Activated CD8-positive, alpha-beta memory T cell treated with anti-CD3 and anti-CD28 coated beads for 48 hours (primary cell): ENCODE measurements at regions not wholly inside any gene's neighbourhood (a gene's known extent, or its start where the extent isn't known, plus 50 kb on each side); places are given as distances from the start of the nearest gene placed in this dataset.
"Not testable (repeated sequence)": the region's sequence is repeated elsewhere in the genome, so short reads cannot be mapped to it uniquely, and the experiment has no call there.

Source experiments
- DNase-seq, 3 experiments: peaks; one replicate each; pipeline ENCODE4 v3.0.0-alpha.2; 2020; ENCODE audit warnings: low read depth in 2 of 3, low spot score in 2 of 3

DNA sequence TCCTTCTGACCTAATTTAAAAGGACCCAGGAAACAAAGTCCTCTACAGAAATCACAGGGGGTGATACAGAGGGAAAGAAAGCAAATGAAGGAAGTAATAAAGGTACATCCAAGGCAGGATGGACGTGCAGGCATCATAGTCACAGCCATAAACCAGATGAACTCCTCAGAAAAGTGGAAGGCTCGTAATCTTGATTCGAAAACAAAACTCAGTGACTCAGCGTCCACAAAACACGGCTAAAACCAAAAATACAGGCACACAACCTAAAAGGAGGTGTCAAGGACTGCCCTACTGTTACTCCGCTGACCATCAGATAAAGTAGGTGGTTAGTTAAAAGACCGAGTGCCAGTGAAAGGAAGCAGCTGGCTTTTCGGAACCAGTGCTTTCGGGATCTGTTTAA, 81.5 kb downstream of the TRIM69 start:
- not testable (repeated sequence) for DNase-seq

DNA sequence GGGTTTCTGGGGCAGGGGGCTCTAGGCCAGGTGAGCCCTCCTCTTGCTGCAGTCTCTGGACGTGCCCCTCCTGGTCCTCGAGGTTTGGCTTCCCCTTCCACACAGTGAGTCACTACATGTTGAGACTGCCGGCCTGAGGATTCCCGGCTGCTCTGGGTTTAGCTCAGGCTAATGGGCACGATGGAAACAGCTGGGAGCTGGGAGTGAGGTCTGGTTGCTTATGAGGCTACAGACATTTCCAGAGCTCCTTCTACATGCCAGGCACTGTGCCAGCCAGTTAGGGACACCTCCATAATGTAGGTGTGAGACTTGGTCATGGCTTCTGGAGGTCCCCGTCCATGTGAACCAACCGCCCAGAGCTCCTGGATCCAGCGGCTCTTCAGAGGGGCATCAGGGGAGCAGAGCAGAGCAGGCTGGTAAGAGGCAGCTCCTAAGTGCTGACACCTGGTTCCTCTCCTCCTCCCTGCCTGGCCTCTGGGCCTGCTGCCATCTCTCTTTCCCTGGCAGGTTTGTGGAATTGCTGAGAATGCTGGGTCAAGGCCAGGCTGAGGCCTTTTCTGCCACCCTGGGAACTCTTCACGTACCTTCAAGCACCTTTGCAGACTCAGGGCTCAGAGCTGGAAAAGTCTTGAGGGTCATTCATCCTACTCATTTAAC, 83.1 kb downstream of the TRIM69 start:
- DNase-seq: not testable (repeated sequence)

DNA sequence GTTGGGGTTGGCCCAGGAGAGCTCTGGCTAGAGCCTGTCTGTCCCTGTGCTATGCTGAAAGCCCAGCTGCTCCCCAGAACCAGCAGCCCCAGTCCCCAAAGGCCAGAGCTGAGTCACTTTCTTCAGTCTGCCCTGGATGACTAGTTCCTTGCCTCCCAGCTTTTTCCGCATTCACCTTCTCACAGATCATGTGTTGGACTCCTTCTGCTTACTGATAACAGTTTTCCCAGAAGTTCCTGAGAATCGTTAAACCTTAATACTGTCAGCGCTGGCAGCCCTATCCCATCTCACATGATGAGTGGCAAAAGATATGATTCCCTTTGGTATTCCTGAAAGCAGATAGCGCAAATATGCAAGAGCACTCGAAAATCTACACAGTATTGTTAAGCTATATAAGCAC, 84.2 kb downstream of the TRIM69 start:
- DNase-seq: not testable (repeated sequence)

DNA sequence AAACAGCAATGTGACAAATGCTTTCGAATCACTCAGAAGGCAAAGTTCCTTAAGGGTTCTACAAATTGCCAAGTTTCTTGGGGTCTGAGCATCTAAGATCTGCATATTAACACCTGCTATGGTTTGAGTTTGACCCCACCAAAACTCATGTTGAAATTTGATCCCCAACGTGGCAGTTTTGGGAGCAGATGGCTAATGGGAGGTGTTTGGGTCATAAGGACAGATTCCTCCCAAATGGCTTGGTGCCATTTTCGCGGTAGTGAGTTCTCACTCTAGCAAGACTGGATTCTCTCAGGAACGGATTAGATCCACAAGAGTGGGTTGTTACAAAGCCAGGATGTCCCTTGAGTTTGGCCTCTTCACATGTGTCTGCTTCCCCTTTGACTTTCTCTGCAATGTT, 84.6 kb downstream of the TRIM69 start:
- DNase-seq: not testable (repeated sequence)

DNA sequence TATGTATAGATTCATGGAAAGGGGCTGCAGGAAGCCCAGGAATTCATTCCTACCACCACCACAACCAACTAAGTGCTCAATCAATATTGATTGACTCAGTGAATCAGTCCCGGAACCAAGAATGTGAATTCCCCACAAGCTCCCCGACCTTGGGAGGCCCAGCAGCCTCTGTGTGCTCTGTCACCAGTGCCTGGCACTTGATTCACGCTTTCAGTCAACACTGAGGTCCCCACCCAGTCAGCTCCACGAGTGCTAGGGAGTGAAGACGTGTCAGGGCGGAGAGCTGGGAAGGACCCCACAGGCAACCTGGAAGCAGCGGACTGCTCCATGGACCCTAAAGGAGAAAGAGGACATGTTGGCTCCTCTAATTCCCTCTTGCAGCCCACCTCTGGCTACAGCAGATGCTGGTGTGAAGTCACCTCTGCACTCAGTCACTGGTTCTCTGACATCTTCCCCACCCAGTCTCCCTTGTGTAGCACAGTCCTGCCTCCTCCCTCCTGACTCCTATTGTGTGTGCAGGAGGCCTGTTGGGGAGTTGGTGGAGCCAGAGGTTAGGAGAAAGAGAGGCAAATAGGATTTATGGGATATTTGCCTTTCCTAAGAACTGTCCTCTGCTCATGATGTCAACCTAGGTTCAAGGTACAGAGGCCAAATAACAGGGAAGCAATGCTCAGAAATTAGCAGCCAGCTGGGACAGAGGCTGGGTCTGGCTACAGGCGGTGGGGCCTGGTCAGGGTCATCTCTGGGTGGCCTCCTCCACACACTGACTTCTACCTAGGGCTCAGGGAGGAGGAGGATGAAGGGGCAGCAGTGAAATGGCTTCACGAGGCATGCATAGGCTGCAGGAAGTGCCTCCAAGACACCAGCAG, 88.2 kb downstream of the TRIM69 start:
- DNase-seq: not testable (repeated sequence)

DNA sequence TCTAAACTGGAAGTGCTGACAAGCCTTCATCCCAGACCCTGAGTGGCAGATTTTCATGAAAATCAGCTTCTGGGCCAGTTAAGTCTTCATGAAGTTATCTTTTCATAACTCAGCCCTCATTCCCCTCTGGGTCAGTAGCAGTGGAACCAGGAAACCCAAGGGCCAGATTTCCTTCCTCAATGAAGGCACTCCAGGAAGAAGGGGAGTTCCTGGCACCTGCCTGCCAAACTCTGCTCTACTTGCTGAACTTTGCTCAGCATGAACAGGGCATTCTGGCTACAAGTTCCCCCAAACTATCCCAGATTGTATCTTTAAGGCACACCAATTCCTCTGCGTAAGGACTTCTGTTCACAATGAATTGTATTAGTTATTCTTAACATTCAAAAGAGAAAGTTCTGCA, 90.3 kb downstream of the TRIM69 start:
- not testable (repeated sequence) for DNase-seq

DNA sequence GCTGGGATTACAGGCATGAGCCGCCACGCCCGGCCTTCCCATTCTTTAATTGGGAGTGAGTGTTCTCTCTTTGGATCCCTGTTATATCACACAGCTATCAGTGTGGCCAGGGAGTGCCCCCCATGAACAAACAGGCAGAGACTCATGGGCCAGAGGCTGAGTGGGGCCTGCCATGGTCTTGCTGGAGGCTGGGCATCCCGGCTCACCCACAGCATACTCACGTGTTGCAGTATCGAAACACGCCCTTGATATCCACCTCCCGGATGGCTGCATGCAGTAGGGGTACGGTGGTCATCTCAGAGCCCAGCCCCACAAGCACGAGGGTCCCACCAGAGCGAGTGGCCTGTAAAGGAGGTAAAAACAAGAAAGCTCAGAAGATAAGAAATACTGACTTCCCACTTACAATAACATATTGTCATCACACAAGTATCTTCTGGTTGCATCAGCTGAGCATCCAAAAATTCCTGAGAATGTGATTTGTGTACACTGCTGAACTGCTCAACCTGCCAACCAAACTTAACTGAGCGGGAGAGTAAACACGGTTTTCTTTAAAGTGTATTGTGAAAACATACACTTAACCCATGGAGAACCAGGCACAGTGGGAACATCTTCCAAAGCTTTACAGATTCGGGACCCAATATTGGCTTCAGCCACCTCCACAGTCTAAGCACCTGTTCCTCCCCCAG, 92.0 kb downstream of the TRIM69 start:
- not testable (repeated sequence) for DNase-seq

DNA sequence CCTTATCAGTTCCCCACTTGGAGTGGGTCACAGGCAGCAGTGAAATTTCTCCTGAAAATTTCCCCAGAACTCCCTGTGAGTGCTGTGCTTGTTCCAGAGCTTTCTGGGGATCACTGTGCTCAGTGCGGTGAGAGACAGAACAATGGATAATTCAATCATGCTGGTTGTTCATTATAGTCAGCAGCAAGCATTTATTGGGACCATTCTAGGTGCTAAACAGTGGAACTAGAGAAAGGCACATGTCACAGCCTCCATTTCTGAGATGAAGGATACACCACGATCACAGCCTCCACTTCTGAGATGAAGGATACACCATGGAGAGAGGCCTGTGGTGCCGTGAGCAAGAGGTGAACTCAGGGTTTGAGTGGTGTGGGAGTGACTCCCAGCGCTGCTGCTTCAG, 92.8 kb downstream of the TRIM69 start:
- not testable (repeated sequence) for DNase-seq

DNA sequence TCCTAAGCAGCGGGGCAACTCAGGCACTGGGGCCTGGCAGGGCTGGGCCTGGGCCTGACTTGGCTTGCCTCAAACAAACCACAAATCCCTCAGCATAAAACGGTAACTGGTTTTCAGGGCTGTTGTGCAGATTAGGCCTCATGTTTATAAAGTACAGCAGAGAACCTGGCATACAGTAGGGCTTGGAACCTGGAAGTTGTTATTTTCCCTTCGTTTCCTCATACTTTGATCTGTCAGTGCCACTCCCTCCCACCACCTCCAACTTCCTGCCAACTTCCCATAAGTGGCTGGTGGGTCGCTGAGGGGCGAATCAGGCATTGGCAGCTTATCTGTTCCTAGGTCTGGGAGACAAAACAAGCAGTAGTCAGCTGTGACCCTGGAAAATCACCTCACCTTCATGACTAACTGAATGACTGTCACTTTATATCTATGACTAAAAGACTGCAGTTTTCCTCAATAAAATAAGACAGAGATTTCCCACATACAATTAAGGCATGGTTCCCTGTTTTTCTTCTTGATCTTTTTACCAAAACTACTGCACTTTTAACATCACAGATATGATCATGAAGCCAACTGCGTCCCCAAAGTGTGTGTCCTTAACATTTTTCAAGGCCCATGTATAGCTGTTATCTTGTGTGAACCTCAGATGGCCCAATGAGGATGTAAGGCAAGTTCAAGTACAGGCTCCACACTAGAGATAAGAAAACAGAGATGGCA, 94.5 kb downstream of the TRIM69 start:
- DNase-seq: not testable (repeated sequence)

DNA sequence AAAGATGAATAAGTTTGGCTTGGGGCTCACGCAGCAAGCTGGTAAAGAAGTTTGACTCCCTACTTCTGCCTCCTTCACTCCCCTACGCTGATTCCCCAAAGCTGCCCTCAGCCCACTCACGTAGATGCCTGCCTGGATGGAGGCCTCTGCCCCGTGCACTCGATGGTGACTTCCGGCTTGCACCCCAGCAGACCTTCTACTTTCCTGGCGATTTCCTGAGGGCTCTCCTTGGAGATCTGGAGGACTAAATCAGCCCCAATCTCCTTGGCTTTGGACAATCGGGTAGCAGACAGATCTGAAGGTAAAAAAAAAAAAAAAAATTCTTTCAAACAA, 95.0 kb downstream of the TRIM69 start:
- DNase-seq: not testable (repeated sequence)

DNA sequence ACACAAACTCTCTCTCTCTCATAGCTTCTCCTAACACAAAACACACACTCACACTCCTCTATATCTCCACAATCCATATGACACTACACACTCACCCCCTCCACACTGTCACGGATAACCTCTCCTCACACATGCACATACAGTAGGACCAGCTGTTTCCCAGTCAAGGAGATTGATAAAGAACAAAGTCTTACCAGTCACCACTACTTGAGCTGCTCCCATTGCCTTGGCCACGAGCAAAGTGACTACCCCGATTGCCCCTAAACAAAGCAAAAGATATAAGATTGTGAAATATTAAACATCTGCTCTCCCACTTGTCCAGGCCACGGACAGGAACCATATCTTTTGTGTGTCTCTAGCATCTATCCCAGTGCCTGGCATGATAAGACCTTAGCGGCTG, 95.8 kb downstream of the TRIM69 start:
- not testable (repeated sequence) for DNase-seq

DNA sequence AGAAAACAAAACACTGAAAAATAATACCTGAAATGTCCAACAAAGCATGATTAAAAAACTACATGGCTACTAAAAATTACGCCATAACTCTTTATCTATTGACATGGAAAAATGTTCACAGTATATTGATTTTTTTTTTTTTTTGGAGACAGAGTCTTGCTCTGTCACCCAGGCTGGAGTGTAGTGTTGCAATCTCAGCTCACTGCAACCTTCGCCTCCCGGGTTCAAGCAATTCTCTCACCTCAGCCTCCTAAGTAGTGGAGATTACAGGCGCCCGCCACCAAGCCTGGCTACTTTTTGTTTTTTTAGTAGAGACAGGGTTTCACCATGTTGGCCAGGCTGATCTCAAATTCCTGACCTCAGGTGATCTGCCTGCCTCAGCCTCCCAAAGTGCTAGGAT, 96.8 kb downstream of the TRIM69 start:
- DNase-seq: not testable (repeated sequence)

DNA sequence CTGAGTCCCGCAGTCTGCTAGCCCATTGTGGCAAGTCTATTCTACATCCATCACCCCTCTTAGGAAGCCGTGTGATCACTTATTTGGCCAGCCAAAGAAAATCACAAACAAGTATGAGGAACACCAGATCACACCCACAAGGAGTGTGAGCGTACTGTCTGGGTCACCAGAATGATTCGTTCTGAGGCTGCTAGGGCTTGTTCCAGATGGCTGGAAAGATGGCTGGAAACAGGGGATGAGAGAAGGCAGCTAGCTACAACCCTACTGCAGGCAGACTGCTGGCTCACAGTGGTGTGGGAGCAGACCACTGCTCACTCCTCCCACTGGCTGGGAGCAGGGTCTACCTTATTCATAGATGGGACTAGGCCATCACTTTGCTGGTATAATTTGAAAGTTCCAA, 97.4 kb downstream of the TRIM69 start:
- DNase-seq: not testable (repeated sequence)

DNA sequence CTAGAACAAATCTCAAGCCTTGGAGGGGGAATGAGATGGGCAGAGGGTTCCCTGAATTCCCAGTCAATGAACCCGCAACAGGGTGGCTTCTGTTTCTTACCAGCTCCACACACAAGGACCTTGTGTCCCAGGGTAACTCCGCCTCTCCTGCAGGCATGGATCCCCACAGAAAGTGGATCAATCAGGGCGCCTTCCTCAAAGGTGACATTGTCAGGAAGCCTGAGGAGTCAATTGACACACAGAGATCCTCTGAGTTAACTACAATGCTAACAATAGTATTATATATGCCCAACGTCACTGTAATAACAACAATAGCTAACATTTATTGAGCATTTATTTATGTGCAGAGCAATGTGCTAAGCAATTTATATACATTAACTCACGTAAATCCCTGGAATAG, 98.8 kb downstream of the TRIM69 start:
- DNase-seq: not testable (repeated sequence)

DNA sequence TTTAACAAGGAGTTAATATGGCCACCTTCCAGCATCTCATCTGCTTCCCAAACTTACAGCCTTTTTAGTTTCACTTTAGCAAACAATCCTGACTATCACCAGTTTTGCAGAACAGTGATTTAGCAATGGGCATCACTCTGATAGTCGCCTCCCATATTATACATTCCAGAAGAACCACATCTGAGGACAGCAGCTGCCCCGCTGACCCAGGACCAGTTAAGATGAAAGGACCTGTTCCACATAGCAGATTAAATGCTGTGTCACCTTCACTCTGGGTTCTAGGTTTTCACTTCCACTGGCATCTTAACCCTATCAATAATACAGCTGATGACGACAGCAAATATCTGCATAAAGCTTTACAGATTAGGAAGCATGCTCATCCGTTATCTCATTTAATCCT, 99.8 kb downstream of the TRIM69 start:
- no peak for DNase-seq

DNA sequence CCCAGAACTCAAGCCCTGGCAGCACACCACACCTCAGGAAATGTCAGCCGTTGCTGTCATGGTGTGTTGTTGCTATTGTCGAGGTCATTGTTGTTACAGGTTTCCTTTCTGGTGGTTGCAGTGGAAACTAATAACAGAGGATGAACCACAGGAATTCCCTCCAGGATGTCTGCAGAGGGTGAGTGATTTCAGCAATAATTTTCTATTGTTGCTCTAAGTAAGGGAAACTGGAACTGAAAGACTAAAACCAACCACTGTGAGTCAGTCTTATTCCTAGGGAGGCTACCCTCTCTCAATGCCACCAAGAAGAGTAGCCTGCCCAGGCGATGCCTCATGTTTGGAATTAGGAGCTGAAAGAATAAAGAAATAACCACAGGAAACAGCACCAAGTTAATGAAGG, 102.6 kb downstream of the TRIM69 start:
- DNase-seq: not testable (repeated sequence)

DNA sequence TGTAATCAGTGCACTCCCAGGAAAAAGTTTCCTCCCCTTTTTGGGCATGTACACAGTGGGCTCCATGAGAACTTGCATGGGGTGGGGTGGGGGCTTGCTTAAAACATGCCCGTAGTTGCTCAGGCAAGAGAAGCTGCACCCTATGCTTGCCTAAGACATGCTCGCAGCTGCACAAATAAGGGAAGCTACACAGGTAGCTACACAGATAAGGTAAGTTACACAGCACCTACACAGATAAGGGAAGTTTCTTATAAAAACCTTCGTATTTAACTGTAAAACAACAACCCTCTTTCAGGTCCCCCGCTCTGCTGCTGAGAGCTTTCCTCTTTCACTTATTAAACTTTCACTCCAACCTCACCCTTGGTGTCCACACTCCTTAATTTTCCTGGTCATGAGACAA, 105.4 kb downstream of the TRIM69 start:
- DNase-seq: not testable (repeated sequence)

DNA sequence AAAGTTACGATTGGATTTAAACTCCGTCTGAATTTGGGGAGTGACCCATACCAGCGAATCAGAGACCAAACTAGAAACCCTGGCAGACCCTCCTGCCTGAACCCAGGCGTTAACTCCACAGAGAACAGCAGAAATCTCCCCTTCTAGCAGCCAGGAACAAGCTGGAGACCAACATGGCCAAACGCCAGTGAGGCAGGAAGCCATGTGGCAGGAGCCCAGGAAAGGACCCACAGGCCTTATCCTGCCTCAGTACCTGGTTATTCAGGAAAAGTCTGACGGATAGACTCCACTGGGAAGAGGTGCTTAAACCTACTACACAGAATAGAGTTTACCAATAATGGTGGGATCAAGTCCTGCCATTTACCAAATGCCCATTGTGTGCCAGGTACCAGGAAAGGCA, 106.6 kb downstream of the TRIM69 start:
- not testable (repeated sequence) for DNase-seq

DNA sequence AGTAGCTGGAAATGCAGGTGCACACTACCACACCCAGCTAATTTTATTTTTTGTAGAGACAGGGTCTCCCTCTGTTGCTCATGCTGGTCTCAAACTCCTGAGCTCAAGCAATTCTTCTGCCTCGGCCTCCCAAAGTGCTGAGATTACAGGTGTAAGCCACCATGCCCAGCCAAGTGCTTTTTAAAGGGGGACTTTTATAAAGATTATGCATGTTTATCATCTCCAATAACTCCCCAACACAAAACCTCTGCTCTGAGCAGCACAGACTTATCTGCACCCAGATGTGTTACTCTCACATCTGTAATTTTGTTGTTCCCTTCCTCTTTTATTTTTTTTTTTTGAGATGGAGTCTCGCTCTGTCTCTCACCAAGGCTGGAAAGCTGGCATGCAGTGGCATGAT, 108.6 kb downstream of the TRIM69 start:
- DNase-seq: not testable (repeated sequence)

DNA sequence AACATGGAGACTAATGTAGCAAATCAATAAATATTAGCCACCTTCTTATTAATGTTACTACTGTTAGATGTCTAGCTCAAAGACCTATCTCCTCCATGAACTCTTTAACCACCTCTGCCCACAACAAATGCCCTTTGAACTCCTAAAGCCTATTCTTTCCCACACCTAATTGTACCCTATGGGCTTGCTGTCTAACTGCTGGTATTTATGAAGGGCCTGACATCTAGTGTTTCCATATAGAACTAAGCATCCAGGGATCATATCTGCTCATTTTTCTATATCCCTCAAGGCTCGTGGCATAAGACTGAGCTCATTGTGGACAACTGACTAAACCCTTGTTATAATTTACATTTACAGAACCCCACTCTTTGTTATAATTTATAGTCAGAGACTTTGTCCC, 109.8 kb downstream of the TRIM69 start:
- not testable (repeated sequence) for DNase-seq

DNA sequence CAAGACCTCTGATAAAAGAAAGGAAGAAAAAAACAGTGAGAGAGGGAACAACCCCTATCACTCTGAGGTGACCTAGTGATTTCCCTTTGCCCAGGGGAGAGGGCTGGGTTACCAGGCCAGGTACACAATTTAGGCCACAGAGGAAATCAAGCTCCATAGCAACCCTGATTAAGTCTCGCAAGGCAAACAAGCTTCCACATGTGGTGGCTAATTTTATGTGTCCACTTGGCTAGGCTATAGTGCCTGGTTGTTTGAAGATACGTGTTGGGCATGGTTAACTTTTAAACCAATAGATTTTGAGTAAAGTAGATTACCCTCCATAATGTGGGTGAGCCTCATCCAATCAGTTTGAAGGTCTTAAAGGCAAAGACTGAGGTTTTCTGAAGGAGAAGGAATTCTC, 108.9 kb upstream of the TERB2 start:
- not testable (repeated sequence) for DNase-seq
